ENCODE measurements at regions not wholly inside any gene's neighbourhood (a gene's known extent, or its start where the extent isn't known, plus 50 kb on each side); places are given as distances from the start of the nearest gene placed in this dataset.

- TF ChIP-seq CTCF (IDR thresholded peaks at IDR 0.05 in 8 of 11, conservative IDR thresholded peaks at IDR 0.05 in 3 of 11) (peak in 2 of 11 experiments; percentile 10 to 26), POLR2A (IDR thresholded peaks at IDR 0.05) (no peak), POLR2AphosphoS5 (IDR thresholded peaks at IDR 0.05) (no peak)
Observed at GRCh38 chr20:24781418-24781980, 167.6 kb upstream of the CST7 start.
